ENCODE measurements at regions not wholly inside any gene's neighbourhood (a gene's known extent, or its start where the extent isn't known, plus 50 kb on each side); places are given as distances from the start of the nearest gene placed in this dataset.

DNA sequence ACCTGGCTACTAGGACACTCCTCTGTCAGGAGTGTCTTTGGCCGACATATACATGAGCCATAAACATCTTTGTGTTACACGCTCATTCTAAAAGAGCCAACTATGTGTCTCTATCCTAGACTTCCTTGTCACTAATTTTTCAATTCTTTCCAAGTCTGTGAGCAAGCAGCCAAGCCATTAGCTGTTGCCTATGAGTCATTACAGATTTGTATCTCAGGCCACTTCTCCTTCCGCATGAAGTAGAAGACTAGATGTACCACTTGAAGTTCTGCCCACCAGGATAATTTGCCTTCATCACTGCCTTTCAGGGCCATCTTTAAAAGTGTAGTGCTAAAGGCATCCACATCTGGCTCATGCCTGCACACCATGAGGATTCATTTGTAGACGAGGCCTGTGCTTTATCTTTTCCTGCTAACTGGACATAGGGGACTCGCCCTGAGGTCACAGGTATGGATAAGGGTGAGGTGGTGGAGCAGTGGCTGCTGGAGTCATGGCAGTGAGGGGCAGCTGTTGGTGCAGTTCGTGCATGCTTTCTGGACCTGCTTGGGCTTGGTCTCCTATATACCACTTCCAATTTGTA, 126.1 kb upstream of the KL start:
- Histone ChIP-seq H2AFZ (ENCODE audit: low read depth, low read length) (no peak overlapping the region), H3K27ac (ENCODE audit: low read length) (no peak overlapping the region), H3K36me3 (ENCODE audit: insufficient read depth, low read length) (no peaks in the 10 kb centered on the region), H3K9me3 (ENCODE audit: low read length) (no peaks in the 10 kb centered on the region), H3K9ac (ENCODE audit: low read length) (no peak overlapping the region), H3K9me2 (ENCODE audit: insufficient read depth, low read length) (no peaks in the 10 kb centered on the region), H3K27me3 (ENCODE audit: insufficient read depth, low read depth, low read length) (no peaks in the 10 kb centered on the region), H3K4me2 (ENCODE audit: low read length) (no peak overlapping the region), H4K20me1 (ENCODE audit: insufficient read depth) (no peaks in the 10 kb centered on the region), H3F3A (ENCODE audit: insufficient read depth, low read length, poor library complexity, severe bottlenecking) (no peaks in the 10 kb centered on the region), H3K79me2 (replicated peaks; ENCODE audit: insufficient read depth, low read length) (no peaks in the 10 kb centered on the region), H3K4me3 (ENCODE audit: low read length) (no peak overlapping the region)
- no peak for TF ChIP-seq EP300 (conservative IDR thresholded peaks at IDR 0.05; ENCODE audit: poor library complexity, severe bottlenecking)
- TF ChIP-seq REST (IDR thresholded peaks at IDR 0.05; ENCODE audit: borderline replicate concordance) = no peak
- no peak for TF ChIP-seq EZH2 (IDR thresholded peaks at IDR 0.05; ENCODE audit: borderline replicate concordance, insufficient read depth, low read length, poor library complexity, severe bottlenecking)
- TF ChIP-seq TAF1 (IDR thresholded peaks at IDR 0.05; ENCODE audit: low read depth) = no peak
- TF ChIP-seq, protein P1, sequence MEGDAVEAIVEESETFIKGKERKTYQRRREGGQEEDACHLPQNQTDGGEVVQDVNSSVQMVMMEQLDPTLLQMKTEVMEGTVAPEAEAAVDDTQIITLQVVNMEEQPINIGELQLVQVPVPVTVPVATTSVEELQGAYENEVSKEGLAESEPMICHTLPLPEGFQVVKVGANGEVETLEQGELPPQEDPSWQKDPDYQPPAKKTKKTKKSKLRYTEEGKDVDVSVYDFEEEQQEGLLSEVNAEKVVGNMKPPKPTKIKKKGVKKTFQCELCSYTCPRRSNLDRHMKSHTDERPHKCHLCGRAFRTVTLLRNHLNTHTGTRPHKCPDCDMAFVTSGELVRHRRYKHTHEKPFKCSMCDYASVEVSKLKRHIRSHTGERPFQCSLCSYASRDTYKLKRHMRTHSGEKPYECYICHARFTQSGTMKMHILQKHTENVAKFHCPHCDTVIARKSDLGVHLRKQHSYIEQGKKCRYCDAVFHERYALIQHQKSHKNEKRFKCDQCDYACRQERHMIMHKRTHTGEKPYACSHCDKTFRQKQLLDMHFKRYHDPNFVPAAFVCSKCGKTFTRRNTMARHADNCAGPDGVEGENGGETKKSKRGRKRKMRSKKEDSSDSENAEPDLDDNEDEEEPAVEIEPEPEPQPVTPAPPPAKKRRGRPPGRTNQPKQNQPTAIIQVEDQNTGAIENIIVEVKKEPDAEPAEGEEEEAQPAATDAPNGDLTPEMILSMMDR (IDR thresholded peaks at IDR 0.05; ENCODE audit: poor library complexity, severe bottlenecking) = no peak
- no peak for TF ChIP-seq POLR2AphosphoS5 (IDR thresholded peaks at IDR 0.05)
- no peak for TF ChIP-seq RAD21 (conservative IDR thresholded peaks at IDR 0.05)
- TF ChIP-seq SMC3 (conservative IDR thresholded peaks at IDR 0.05; ENCODE audit: poor library complexity) = no peak

DNA sequence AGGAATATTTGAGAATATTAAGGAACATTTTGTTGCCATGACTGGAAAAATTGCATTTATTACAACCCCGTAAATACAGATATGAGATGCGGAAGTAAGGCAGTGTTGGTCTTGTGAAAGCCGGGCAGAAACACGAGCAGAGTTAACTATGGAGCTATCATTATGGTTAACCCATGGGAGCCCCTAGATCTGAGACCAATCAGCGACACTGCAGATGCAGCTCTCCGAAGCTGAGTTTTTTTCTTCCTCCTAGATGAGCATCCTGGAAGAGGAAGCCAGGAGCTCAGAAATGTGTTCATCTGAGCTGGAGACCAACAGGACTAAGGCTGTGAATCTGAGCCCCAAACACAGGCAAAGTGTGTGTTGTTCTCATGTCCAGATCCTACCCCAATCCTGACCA, 123.0 kb upstream of the KL start:
- H3K27me3 ChIP-seq (ENCODE audit: insufficient read depth, low read depth, low read length) = no peaks in the 10 kb centered on the region
- no peak overlapping the region for H3K4me2 ChIP-seq (ENCODE audit: low read length)
- H3F3A ChIP-seq (ENCODE audit: insufficient read depth, low read length, poor library complexity, severe bottlenecking) = no peaks in the 10 kb centered on the region
- H4K20me1 ChIP-seq (ENCODE audit: insufficient read depth) = no peaks in the 10 kb centered on the region
- no peak overlapping the region for H3K4me3 ChIP-seq (ENCODE audit: low read length)
- H3K9me3 ChIP-seq (ENCODE audit: low read length) = no peaks in the 10 kb centered on the region
- no peaks in the 10 kb centered on the region for H3K36me3 ChIP-seq (ENCODE audit: insufficient read depth, low read length)
- TF ChIP-seq EZH2 (IDR thresholded peaks at IDR 0.05; ENCODE audit: borderline replicate concordance, insufficient read depth, low read length, poor library complexity, severe bottlenecking) (no peak), REST (IDR thresholded peaks at IDR 0.05; ENCODE audit: borderline replicate concordance) (no peak), RAD21 (conservative IDR thresholded peaks at IDR 0.05) (no peak), MXI1 (conservative IDR thresholded peaks at IDR 0.05; ENCODE audit: poor library complexity, severe bottlenecking) (no peak), TAF1 (IDR thresholded peaks at IDR 0.05; ENCODE audit: low read depth) (no peak), SMC3 (conservative IDR thresholded peaks at IDR 0.05; ENCODE audit: poor library complexity) (no peak), POLR2AphosphoS5 (IDR thresholded peaks at IDR 0.05) (no peak), EP300 (conservative IDR thresholded peaks at IDR 0.05; ENCODE audit: poor library complexity, severe bottlenecking) (no peak)
- TF ChIP-seq, protein P1 (IDR thresholded peaks at IDR 0.05; ENCODE audit: poor library complexity, severe bottlenecking) = no peak
- H2AFZ ChIP-seq (ENCODE audit: low read depth, low read length) = no peak overlapping the region
- H3K9me2 ChIP-seq (ENCODE audit: insufficient read depth, low read length) = no peaks in the 10 kb centered on the region
- no peak overlapping the region for H3K9ac ChIP-seq (ENCODE audit: low read length)
- no peak overlapping the region for H3K27ac ChIP-seq (ENCODE audit: low read length)
- no peaks in the 10 kb centered on the region for H3K79me2 ChIP-seq (replicated peaks; ENCODE audit: insufficient read depth, low read length)
